ENCODE measurements at regions not wholly inside any gene's neighbourhood (a gene's known extent, or its start where the extent isn't known, plus 50 kb on each side); places are given as distances from the start of the nearest gene placed in this dataset.

DNA sequence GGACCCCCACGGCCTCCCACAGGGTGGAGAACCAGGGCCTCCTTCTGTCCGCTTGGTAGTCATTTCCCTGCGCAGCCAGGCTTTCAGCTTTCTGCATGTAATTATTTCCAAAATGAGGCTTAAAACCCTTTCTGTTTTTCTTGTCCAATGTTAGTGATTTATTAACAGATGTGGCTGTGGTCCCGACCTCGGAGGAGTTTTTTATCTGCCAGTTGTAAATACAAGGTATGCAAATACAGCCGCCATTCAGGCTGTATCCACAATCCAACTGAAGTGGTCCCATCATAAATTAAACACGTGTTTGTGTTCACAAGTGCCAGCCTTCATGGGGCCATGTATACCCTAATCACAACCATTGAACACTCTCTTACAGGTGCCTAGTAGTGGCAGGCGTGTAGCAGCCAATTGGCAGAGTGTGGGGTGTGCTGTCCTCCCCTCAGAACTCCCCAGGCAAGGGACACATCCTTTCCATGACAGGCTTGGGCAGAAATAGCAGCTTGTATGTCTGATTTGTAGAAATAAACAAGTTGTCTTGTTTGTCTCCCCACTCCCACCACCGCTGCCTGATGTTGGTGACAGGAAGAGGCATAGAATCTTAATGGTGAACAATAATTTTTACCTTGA, 251.3 kb upstream of the MKI67 start:
- H3K27me3 Mint-ChIP-seq = peaks cover 6% of the 10 kb centered on the region
- intact Hi-C loops (cut with micrococcal nuclease) = no loop called here
- no peak for DNase-seq

DNA sequence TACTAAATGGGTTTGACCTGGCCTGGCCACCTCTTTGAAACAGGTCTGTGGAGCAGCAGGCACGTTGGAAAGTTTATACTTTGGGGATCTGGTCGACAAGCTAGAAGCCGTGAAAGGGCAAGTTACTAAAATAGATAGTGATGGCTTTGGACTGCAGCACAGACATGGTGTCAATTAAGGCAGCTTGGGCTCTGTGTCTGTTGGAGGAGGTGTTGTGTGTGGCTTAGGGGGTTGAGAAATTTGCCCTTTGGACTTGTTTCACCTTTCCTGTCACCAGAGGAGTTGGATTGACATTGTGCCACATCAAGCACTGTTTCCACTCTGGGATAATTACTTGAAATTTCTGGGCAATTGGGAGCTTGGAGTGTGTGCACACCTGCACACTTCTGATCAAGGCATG, 251.8 kb upstream of the MKI67 start:
- Mint-ChIP-seq H3K27ac (no peak overlapping the region), H3K27me3 (peaks cover 6% of the 10 kb centered on the region), H3K4me1 (peaks cover 2% of the 10 kb centered on the region), H3K36me3 (ENCODE audit: low read depth) (no peaks in the 10 kb centered on the region), H3K4me3 (no peak overlapping the region), H3K9me3 (no peaks in the 10 kb centered on the region)
- ChIA-PET CTCF (no interaction called here), POLR2A (no interaction called here)
- ATAC-seq (ENCODE audit: low read depth) (no peak), DNase-seq (no peak)
- intact Hi-C loops (cut with micrococcal nuclease) = no loop called here
- TF ChIP-seq, protein P1, sequence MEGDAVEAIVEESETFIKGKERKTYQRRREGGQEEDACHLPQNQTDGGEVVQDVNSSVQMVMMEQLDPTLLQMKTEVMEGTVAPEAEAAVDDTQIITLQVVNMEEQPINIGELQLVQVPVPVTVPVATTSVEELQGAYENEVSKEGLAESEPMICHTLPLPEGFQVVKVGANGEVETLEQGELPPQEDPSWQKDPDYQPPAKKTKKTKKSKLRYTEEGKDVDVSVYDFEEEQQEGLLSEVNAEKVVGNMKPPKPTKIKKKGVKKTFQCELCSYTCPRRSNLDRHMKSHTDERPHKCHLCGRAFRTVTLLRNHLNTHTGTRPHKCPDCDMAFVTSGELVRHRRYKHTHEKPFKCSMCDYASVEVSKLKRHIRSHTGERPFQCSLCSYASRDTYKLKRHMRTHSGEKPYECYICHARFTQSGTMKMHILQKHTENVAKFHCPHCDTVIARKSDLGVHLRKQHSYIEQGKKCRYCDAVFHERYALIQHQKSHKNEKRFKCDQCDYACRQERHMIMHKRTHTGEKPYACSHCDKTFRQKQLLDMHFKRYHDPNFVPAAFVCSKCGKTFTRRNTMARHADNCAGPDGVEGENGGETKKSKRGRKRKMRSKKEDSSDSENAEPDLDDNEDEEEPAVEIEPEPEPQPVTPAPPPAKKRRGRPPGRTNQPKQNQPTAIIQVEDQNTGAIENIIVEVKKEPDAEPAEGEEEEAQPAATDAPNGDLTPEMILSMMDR (IDR thresholded peaks at IDR 0.05) = no peak

More for the DNA sequence above, 251.3 kb upstream of the MKI67 start:
- ChIA-PET CTCF (no interaction called here), POLR2A (no interaction called here)
- Mint-ChIP-seq H3K4me1 (peaks cover 2% of the 10 kb centered on the region), H3K4me3 (no peak overlapping the region), H3K9me3 (no peaks in the 10 kb centered on the region), H3K27ac (no peak overlapping the region), H3K36me3 (ENCODE audit: low read depth) (no peaks in the 10 kb centered on the region)
- no peak for ATAC-seq (ENCODE audit: low read depth)
- TF ChIP-seq, protein P1 (IDR thresholded peaks at IDR 0.05) = no peak

DNA sequence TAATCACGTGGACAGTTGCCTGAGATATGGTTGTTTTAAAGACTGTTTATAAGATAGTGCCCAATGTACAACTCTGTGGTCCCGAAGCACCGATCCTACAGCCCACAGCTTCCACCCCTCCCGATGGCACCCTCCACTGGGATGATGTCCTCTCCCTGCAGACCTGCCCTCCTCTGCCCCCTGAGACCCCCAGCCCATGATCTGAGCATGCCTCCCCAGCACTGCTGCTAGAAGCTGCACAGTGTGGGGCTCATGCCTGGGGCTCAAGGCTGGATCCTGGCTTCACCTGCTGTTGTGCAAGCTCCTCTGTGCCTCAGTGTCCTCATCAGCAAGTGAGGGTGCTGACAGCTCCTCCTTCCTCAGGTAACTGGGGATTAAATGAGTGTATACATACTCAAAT, 254.7 kb upstream of the MKI67 start:
- ChIA-PET CTCF (no interaction called here), POLR2A (no interaction called here)
- TF ChIP-seq, protein P1 (IDR thresholded peaks at IDR 0.05) = no peak
- Mint-ChIP-seq H3K36me3 (ENCODE audit: low read depth) (no peaks in the 10 kb centered on the region), H3K4me3 (no peak overlapping the region), H3K9me3 (no peaks in the 10 kb centered on the region), H3K27ac (no peak overlapping the region), H3K27me3 (peaks cover 6% of the 10 kb centered on the region), H3K4me1 (no peaks in the 10 kb centered on the region)
- intact Hi-C loops (cut with micrococcal nuclease) = no loop called here
- no peak for ATAC-seq (ENCODE audit: low read depth)
- no peak for DNase-seq

DNA sequence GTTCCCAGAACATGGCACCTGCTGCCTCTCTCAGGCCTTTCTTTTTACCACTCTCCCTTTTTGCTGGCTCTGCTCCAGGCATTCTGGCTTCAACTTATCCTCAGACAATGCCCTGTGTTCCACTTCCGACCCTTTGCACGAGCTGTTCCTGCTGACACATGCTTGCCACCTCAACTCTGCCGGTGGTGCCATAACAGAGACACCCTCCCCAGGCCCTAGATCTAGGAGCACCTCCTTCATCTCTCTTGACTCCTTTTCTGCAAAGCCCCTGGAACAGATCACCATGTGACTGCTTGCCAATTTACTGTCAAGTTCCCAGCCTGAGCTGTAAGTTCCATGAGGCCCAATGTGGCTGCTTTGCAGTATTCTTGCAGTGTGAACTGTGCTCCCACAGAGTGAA, 256.0 kb upstream of the MKI67 start:
- DNase-seq (no peak), ATAC-seq (ENCODE audit: low read depth) (no peak)
- Mint-ChIP-seq H3K27me3 (peaks cover 6% of the 10 kb centered on the region), H3K9me3 (no peaks in the 10 kb centered on the region), H3K4me1 (no peaks in the 10 kb centered on the region), H3K27ac (no peak overlapping the region), H3K36me3 (ENCODE audit: low read depth) (no peaks in the 10 kb centered on the region), H3K4me3 (no peak overlapping the region)
- POLR2A ChIA-PET = no interaction called here
- TF ChIP-seq, protein P1 (IDR thresholded peaks at IDR 0.05) = no peak
- intact Hi-C loops (cut with micrococcal nuclease) = no loop called here
- CTCF ChIA-PET = no interaction called here

DNA sequence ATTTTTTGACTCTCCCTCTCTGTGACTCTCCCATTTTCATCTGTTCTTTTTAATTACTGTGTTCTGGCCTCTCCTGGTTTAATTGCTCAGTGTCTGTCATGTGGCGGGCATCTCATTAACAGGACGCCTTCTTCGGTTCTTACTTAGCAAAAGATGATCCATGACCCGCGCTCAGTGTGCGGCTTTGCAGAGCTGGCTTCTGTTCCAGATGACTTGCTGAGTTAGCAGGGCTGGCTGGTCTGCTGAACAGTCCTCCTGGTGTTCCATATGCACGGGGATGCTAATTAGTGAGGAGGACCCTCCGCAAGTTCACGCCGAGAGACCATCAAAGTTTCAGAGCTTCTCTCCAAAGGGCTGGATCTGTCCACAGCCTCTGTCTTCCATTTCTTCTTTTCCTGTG, 258.6 kb upstream of the MKI67 start:
- Mint-ChIP-seq H3K9me3 (no peaks in the 10 kb centered on the region), H3K27ac (no peak overlapping the region), H3K36me3 (ENCODE audit: low read depth) (no peaks in the 10 kb centered on the region), H3K4me3 (no peak overlapping the region), H3K27me3 (no peaks in the 10 kb centered on the region), H3K4me1 (no peaks in the 10 kb centered on the region)
- ChIA-PET CTCF (no interaction called here), POLR2A (no interaction called here)
- intact Hi-C loops (cut with micrococcal nuclease) = no loop called here
- ATAC-seq (ENCODE audit: low read depth) = no peak
- no peak for DNase-seq
- TF ChIP-seq, protein P1 (IDR thresholded peaks at IDR 0.05) = no peak
